SK-N-SH treated with all-trans-retinoic acid at 6 μM for 48 hours (cell line): ENCODE measurements at regions not wholly inside any gene's neighbourhood (a gene's known extent, or its start where the extent isn't known, plus 50 kb on each side); places are given as distances from the start of the nearest gene placed in this dataset.

ENCODE experiments used
- ATAC-seq: fragments of 200-7000 bp; cut with Tn5 transposase; 3 replicates; pipeline ENCODE4 v1.9.1; 2020; ENCODE audit warnings: mild to moderate bottlenecking, moderate library complexity
- ARNTL ChIP-seq: fragments of 450-650 bp; formaldehyde crosslinking; IDR thresholded peaks from 2 replicates; pipeline ENCODE4 v1.5.0; 2020; ENCODE audit warnings: low read depth, mild to moderate bottlenecking, moderate library complexity, borderline replicate concordance
- BACH2 ChIP-seq: fragments of 250-450 bp; sonication (Bioruptor Pico); IDR thresholded peaks from 2 replicates; pipeline ENCODE4 v1.9.0; 2021; ENCODE audit warnings: mild to moderate bottlenecking, borderline replicate concordance
- CREB5 ChIP-seq: fragments of 250-450 bp; sonication (Bioruptor Pico); IDR thresholded peaks from 2 replicates; pipeline ENCODE4 v1.5.1; 2020; ENCODE audit warnings: low read depth, mild to moderate bottlenecking, moderate library complexity
- CSDC2 ChIP-seq: fragments of 250-450 bp; sonication (Bioruptor Pico); IDR thresholded peaks from 2 replicates; pipeline ENCODE4 v1.5.0; 2020; ENCODE audit warnings: mild to moderate bottlenecking, moderate library complexity
- ESRRG ChIP-seq: fragments of 250-450 bp; sonication (Bioruptor Pico); IDR thresholded peaks from 2 replicates; pipeline ENCODE4 v1.6.1; 2021; ENCODE audit warnings: mild to moderate bottlenecking
- GLIS3 ChIP-seq: fragments of 250-450 bp; sonication (Bioruptor Pico); IDR thresholded peaks from 2 replicates; pipeline ENCODE4 v1.5.0; 2020; ENCODE audit warnings: mild to moderate bottlenecking, moderate library complexity
- ISL1 ChIP-seq: fragments of 250-450 bp; sonication (Bioruptor Pico); IDR thresholded peaks from 2 replicates; pipeline ENCODE4 v2.1.2; 2022; ENCODE audit warnings: mild to moderate bottlenecking, moderate library complexity
- OSR1 ChIP-seq: fragments of 250-450 bp; sonication (Bioruptor Pico); IDR thresholded peaks from 2 replicates; pipeline ENCODE4 v1.8.0; 2022; ENCODE audit warnings: moderate library complexity, mild to moderate bottlenecking, inconsistent platforms
- POU6F1 ChIP-seq: fragments of 250-450 bp; sonication (Bioruptor Pico); IDR thresholded peaks from 2 replicates; pipeline ENCODE4 v1.8.0; 2021; ENCODE audit warnings: low read depth, mild to moderate bottlenecking, moderate library complexity, borderline replicate concordance
- PPARA ChIP-seq: fragments of 250-450 bp; sonication (Bioruptor Pico); IDR thresholded peaks from 2 replicates; pipeline ENCODE4 v1.5.0; 2020; ENCODE audit warnings: mild to moderate bottlenecking, borderline replicate concordance
- RARB ChIP-seq: fragments of 250-450 bp; sonication (Bioruptor Pico); IDR thresholded peaks from 2 replicates; pipeline ENCODE4 v1.8.0; 2021; ENCODE audit warnings: mild to moderate bottlenecking, moderate library complexity
- SNAI2 ChIP-seq: fragments of 250-450 bp; sonication (Bioruptor Pico); IDR thresholded peaks from 2 replicates; pipeline ENCODE4 v1.5.0; 2020; ENCODE audit warnings: mild to moderate bottlenecking, moderate library complexity
- TCF4 ChIP-seq: fragments of 250-450 bp; sonication (Bioruptor Pico); IDR thresholded peaks from 2 replicates; pipeline ENCODE4 v1.8.0; 2021; ENCODE audit warnings: mild to moderate bottlenecking, moderate library complexity, borderline replicate concordance
- TOX ChIP-seq: fragments of 250-450 bp; sonication (Bioruptor Pico); IDR thresholded peaks from 2 replicates; pipeline ENCODE4 v1.8.0; 2021; ENCODE audit warnings: mild to moderate bottlenecking, moderate library complexity, borderline replicate concordance
- TSHZ2 ChIP-seq: fragments of 250-450 bp; sonication (Bioruptor Pico); IDR thresholded peaks from 2 replicates; pipeline ENCODE4 v1.5.0; 2020; ENCODE audit warnings: mild to moderate bottlenecking, moderate library complexity
- ZC3H10 ChIP-seq: fragments of 250-450 bp; sonication (Bioruptor Pico); IDR thresholded peaks from 2 replicates; pipeline ENCODE4 v1.5.1; 2021; ENCODE audit warnings: mild to moderate bottlenecking, moderate library complexity
- ZFP3 ChIP-seq: fragments of 250-450 bp; sonication (Bioruptor Pico); IDR thresholded peaks from 2 replicates; pipeline ENCODE4 v1.5.0; 2020; ENCODE audit warnings: mild to moderate bottlenecking, moderate library complexity
- ZNF70 ChIP-seq: fragments of 450-650 bp; formaldehyde crosslinking; IDR thresholded peaks from 2 replicates; pipeline ENCODE4 v1.5.0; 2020; ENCODE audit warnings: mild to moderate bottlenecking, moderate library complexity
- TF ChIP-seq, protein P1 (sequence below): fragments of 250-450 bp; sonication (Bioruptor Pico); IDR thresholded peaks from 2 replicates; pipeline ENCODE4 v1.5.1; 2021; ENCODE audit warnings: mild to moderate bottlenecking, moderate library complexity
- TF ChIP-seq, protein P2 (sequence below): fragments of 250-450 bp; sonication (Bioruptor Pico); IDR thresholded peaks from 2 replicates; pipeline ENCODE4 v1.8.0; 2020; ENCODE audit warnings: mild to moderate bottlenecking, moderate library complexity, borderline replicate concordance

GRCh38 chr6:845101-845500 is 152.2 kb upstream of the EXOC2 start:
- ATAC-seq: no peak
- TF ChIP-seq ARNTL (no peak), ESRRG (no peak), ZC3H10 (CRISPR knock-in tag) (no peak), CREB5 (CRISPR knock-in tag) (no peak)
- TF ChIP-seq, protein P1, sequence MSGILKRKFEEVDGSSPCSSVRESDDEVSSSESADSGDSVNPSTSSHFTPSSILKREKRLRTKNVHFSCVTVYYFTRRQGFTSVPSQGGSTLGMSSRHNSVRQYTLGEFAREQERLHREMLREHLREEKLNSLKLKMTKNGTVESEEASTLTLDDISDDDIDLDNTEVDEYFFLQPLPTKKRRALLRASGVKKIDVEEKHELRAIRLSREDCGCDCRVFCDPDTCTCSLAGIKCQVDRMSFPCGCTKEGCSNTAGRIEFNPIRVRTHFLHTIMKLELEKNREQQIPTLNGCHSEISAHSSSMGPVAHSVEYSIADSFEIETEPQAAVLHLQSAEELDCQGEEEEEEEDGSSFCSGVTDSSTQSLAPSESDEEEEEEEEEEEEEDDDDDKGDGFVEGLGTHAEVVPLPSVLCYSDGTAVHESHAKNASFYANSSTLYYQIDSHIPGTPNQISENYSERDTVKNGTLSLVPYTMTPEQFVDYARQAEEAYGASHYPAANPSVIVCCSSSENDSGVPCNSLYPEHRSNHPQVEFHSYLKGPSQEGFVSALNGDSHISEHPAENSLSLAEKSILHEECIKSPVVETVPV (CRISPR knock-in tag): no peak

- no peak for TF ChIP-seq TOX (CRISPR knock-in tag)
- TF ChIP-seq, protein P1 (CRISPR knock-in tag): no peak
- no peak for TF ChIP-seq SNAI2
- TF ChIP-seq TCF4 (CRISPR knock-in tag): no peak
- TF ChIP-seq BACH2 (CRISPR knock-in tag): no peak
- TF ChIP-seq ZNF70 (CRISPR knock-in tag): no peak
- TF ChIP-seq, protein P2, sequence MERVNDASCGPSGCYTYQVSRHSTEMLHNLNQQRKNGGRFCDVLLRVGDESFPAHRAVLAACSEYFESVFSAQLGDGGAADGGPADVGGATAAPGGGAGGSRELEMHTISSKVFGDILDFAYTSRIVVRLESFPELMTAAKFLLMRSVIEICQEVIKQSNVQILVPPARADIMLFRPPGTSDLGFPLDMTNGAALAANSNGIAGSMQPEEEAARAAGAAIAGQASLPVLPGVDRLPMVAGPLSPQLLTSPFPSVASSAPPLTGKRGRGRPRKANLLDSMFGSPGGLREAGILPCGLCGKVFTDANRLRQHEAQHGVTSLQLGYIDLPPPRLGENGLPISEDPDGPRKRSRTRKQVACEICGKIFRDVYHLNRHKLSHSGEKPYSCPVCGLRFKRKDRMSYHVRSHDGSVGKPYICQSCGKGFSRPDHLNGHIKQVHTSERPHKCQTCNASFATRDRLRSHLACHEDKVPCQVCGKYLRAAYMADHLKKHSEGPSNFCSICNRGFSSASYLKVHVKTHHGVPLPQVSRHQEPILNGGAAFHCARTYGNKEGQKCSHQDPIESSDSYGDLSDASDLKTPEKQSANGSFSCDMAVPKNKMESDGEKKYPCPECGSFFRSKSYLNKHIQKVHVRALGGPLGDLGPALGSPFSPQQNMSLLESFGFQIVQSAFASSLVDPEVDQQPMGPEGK (CRISPR knock-in tag): no peak
- no peak for TF ChIP-seq RARB (CRISPR knock-in tag)
- TF ChIP-seq ZFP3 (CRISPR knock-in tag): no peak
- TF ChIP-seq CSDC2 (CRISPR knock-in tag): no peak
- no peak for TF ChIP-seq ZC3H10 (CRISPR knock-in tag)
- TF ChIP-seq, all 23 proteins: peak for 0
- ATAC-seq: no peak
These were observed 149.2 kb upstream of the EXOC2 start for GRCh38 chr6:842141-842540.

DNA sequence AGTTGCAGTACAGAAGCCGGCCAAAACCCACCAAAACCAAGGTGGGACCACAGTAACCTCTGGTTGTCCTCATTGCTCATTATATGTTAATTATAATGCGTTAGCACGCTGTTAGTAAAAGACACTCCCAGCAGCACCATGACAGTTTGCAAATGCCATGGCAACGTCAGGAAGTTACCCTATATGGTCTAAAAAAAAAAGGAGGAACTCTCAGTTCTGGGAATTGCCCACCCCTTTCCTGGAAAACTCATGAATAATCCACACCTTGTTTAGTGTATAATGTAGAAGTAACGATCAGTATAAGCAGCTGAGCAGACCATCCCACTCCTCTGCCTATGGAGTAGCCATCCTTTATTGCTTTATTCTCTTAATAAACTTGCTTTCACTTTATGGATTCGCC is 148.6 kb upstream of the EXOC2 start:
- TF ChIP-seq ZFP3 (CRISPR knock-in tag) (no peak), ARNTL (no peak), ISL1 (CRISPR knock-in tag) (no peak), GLIS3 (CRISPR knock-in tag) (no peak), POU6F1 (no peak), RARB (CRISPR knock-in tag) (no peak)
- no peak for ATAC-seq

- ATAC-seq: no peak
- TF ChIP-seq ISL1 (CRISPR knock-in tag) (no peak), TSHZ2 (CRISPR knock-in tag) (no peak), ARNTL (no peak), OSR1 (no peak), SNAI2 (no peak), BACH2 (CRISPR knock-in tag) (no peak), ZNF70 (CRISPR knock-in tag) (no peak), PPARA (CRISPR knock-in tag) (no peak)
- TF ChIP-seq, protein P2 (CRISPR knock-in tag): no peak
- TF ChIP-seq, protein P1 (CRISPR knock-in tag): no peak
These were observed 146.3 kb upstream of the EXOC2 start for GRCh38 chr6:839201-839600.
